ENCODE measurements at regions not wholly inside any gene's neighbourhood (a gene's known extent, or its start where the extent isn't known, plus 50 kb on each side); places are given as distances from the start of the nearest gene placed in this dataset.
A peak's percentile ranks its signal among the peaks of the same experiment; 100 is the strongest.

- WGBS, 2 donors = 56 to 58% methylated on average over 13 to 23 of the region's 23 CpGs
- TF ChIP-seq POLR2A (IDR thresholded peaks at IDR 0.05) = no peak
- TF ChIP-seq CTCF (IDR thresholded peaks at IDR 0.05) = no peak
- H3K27me3 ChIP-seq = no peaks in the 10 kb centered on the region
- DNase-seq = no peak
- no peaks in the 10 kb centered on the region for H3K9me3 ChIP-seq
- ATAC-seq = peak; percentile 24
- H3K27ac ChIP-seq = no peak overlapping the region
- no peaks in the 10 kb centered on the region for H3K36me3 ChIP-seq (replicated peaks in 1 of 2; ENCODE audit: insufficient read depth in 1 of 2, low read depth in 2 of 2)
- no peak overlapping the region for H3K4me3 ChIP-seq
- intact Hi-C loops (cut with DNase I) = no loop called here
- no peaks in the 10 kb centered on the region for H3K4me1 ChIP-seq
These were observed 72.0 kb downstream of the TTLL2 start for GRCh38 chr6:167396659-167397490.

- H3K27ac ChIP-seq = no peak overlapping the region
These were observed 72.8 kb downstream of the TTLL2 start for GRCh38 chr6:167397712-167398111.

GRCh38 chr6:167398214-167399050, 73.5 kb downstream of the TTLL2 start:
- no peak for ATAC-seq
- Histone ChIP-seq H3K27ac (no peak overlapping the region), H3K27me3 (no peaks in the 10 kb centered on the region), H3K9me3 (no peaks in the 10 kb centered on the region), H3K4me3 (no peak overlapping the region), H3K36me3 (replicated peaks in 1 of 2; ENCODE audit: insufficient read depth in 1 of 2, low read depth in 2 of 2) (no peaks in the 10 kb centered on the region), H3K4me1 (no peaks in the 10 kb centered on the region)
- 76 to 81% methylated on average over 11 to 14 of the region's 14 CpGs for WGBS, 2 donors
- intact Hi-C loops (cut with DNase I) = no loop called here
- no peak for DNase-seq
- TF ChIP-seq CTCF (IDR thresholded peaks at IDR 0.05) = no peak
- TF ChIP-seq POLR2A (IDR thresholded peaks at IDR 0.05) = no peak

More at GRCh38 chr6:167397712-167398111, 72.8 kb downstream of the TTLL2 start:
- no peaks in the 10 kb centered on the region for H3K9me3 ChIP-seq
- no peak overlapping the region for H3K4me3 ChIP-seq
- DNase-seq (no peak), ATAC-seq (no peak)
- H3K4me1 ChIP-seq = no peaks in the 10 kb centered on the region
- H3K36me3 ChIP-seq (replicated peaks in 1 of 2; ENCODE audit: insufficient read depth in 1 of 2, low read depth in 2 of 2) = no peaks in the 10 kb centered on the region
- intact Hi-C loops (cut with DNase I) = no loop called here
- TF ChIP-seq POLR2A (IDR thresholded peaks at IDR 0.05) (no peak), CTCF (IDR thresholded peaks at IDR 0.05) (no peak)
- 75 to 91% methylated on average over 6 of the region's 6 CpGs for WGBS, 2 donors
- no peaks in the 10 kb centered on the region for H3K27me3 ChIP-seq

- intact Hi-C loops (cut with DNase I) = no loop called here
- Histone ChIP-seq H3K4me1 (no peaks in the 10 kb centered on the region), H3K9me3 (no peaks in the 10 kb centered on the region), H3K4me3 (no peak overlapping the region), H3K27ac (no peak overlapping the region), H3K36me3 (replicated peaks in 1 of 2; ENCODE audit: insufficient read depth in 1 of 2, low read depth in 2 of 2) (no peaks in the 10 kb centered on the region), H3K27me3 (no peaks in the 10 kb centered on the region)
- ATAC-seq = no peak
- TF ChIP-seq POLR2A (IDR thresholded peaks at IDR 0.05) (no peak), CTCF (IDR thresholded peaks at IDR 0.05) (no peak)
- no peak for DNase-seq
- 87 to 88% methylated on average over 6 of the region's 6 CpGs for WGBS, 2 donors
These were observed 74.1 kb downstream of the TTLL2 start for GRCh38 chr6:167399051-167399387.
